SK-N-SH (cell line): ENCODE measurements at regions not wholly inside any gene's neighbourhood (a gene's known extent, or its start where the extent isn't known, plus 50 kb on each side); places are given as distances from the start of the nearest gene placed in this dataset.

Experiments
- CTCF ChIA-PET: fragments of 300-600, 350-600 bp; formaldehyde crosslinking; extraction: SDS; loops from one replicate; lab custom pipeline; 2021; lab: Yijun Ruan, JAX
- POLR2A ChIA-PET: fragments of 350-600 bp; sonication (Branson Sonifier 250); formaldehyde crosslinking; extraction: SDS; loops from one replicate; lab custom pipeline; 2020; ENCODE audit warnings: antibody characterized with exemption, inconsistent platforms; lab: Yijun Ruan, JAX
- DNase-seq: peaks from one replicate; pipeline ENCODE4 v3.0.0; 2012
- H2AFZ ChIP-seq: fragments of 200-600 bp; sonication (generic); 2 replicates; pipeline ENCODE4 v1.8.1; 2016; ENCODE audit warnings: antibody characterized with exemption, mild to moderate bottlenecking, low read depth
- H3F3A ChIP-seq: fragments of 200-600 bp; sonication (generic); replicated peaks from 2 replicates; pipeline ENCODE3; 2016; ENCODE audit warnings: antibody characterized with exemption, mild to moderate bottlenecking; ENCODE audit not compliant: insufficient read depth
- H3K27ac ChIP-seq, 2 experiments: fragments of 200-500 bp in 1 of 2; fragments of 200-600 bp in 1 of 2; sonication (Bioruptor generic) in 1 of 2; sonication (generic), shearing (Covaris generic) in 1 of 2; 2 replicates each; pipeline versions ENCODE4 v1.5.1 to v1.6.1; 2014 to 2016; ENCODE audit warnings: low read depth in 2 of 2, inconsistent platforms in 1 of 2, low read length in 1 of 2, mild to moderate bottlenecking in 1 of 2, mixed read lengths in 1 of 2
- H3K27me3 ChIP-seq: fragments of 200-600 bp; sonication (generic), shearing (Covaris generic); 2 replicates; pipeline ENCODE4 v1.6.1; 2016; ENCODE audit warnings: mixed run types; ENCODE audit not compliant: insufficient read depth
- H3K36me3 ChIP-seq, 2 experiments: fragments of 200-500 bp in 1 of 2; fragments of 200-600 bp in 1 of 2; sonication (Bioruptor generic) in 1 of 2; sonication (generic) in 1 of 2; replicated peaks in 1 of 2; 2 replicates each; pipeline versions ENCODE3 to v1.5.1; 2014 to 2016; ENCODE audit warnings: low read length in 1 of 2, mild to moderate bottlenecking in 1 of 2; ENCODE audit not compliant: insufficient read depth in 2 of 2, control insufficient read depth in 1 of 2
- H3K4me1 ChIP-seq, 2 experiments: fragments of 200-500 bp in 1 of 2; fragments of 200-600 bp in 1 of 2; sonication (Bioruptor generic) in 1 of 2; sonication (generic), shearing (Covaris generic) in 1 of 2; 2 replicates each; pipeline versions ENCODE4 v1.5.1 to v1.6.1; 2014 to 2016; ENCODE audit warnings: low read depth in 1 of 2, low read length in 1 of 2, mixed run types in 1 of 2; ENCODE audit not compliant: insufficient read depth in 2 of 2, control insufficient read depth in 1 of 2
- H3K4me2 ChIP-seq: fragments of 200-600 bp; sonication (generic), shearing (Covaris generic); 2 replicates; pipeline ENCODE4 v1.6.1; 2017; ENCODE audit warnings: mixed run types
- H3K4me3 ChIP-seq, 2 experiments: fragments of 200-500 bp in 1 of 2; fragments of 200-600 bp in 1 of 2; sonication (Bioruptor generic) in 1 of 2; sonication (generic), shearing (Covaris generic) in 1 of 2; 2 replicates each; pipeline versions ENCODE4 v1.5.1 to v1.8.1; 2014 to 2016; ENCODE audit warnings: low read depth in 2 of 2, inconsistent platforms in 1 of 2, low read length in 1 of 2, mild to moderate bottlenecking in 1 of 2, mixed read lengths in 1 of 2, moderate library complexity in 1 of 2
- H3K79me2 ChIP-seq: fragments of 200-600 bp; sonication (generic); 2 replicates; pipeline ENCODE4 v1.8.1; 2017; ENCODE audit warnings: mild to moderate bottlenecking; ENCODE audit not compliant: insufficient read depth
- H3K9ac ChIP-seq: fragments of 200-600 bp; sonication (generic); 2 replicates; pipeline ENCODE4 v1.6.1; 2017; ENCODE audit warnings: mixed run types
- H3K9me2 ChIP-seq: fragments of 200-600 bp; sonication (generic); 2 replicates; pipeline ENCODE4 v1.6.1; 2017; ENCODE audit warnings: mixed run types
- H3K9me3 ChIP-seq: fragments of 200-600 bp; sonication (generic); 2 replicates; pipeline ENCODE4 v1.6.1; 2017; ENCODE audit warnings: mixed run types, mild to moderate bottlenecking, moderate library complexity
- H4K20me1 ChIP-seq: fragments of 200-600 bp; sonication (generic); 2 replicates; pipeline ENCODE4 v1.6.1; 2017; ENCODE audit warnings: mild to moderate bottlenecking, mixed run types; ENCODE audit not compliant: insufficient read depth
- FOSL2 ChIP-seq: IDR thresholded peaks from 2 replicates; pipeline ENCODE4 v1.4.0; 2012; ENCODE audit warnings: low read depth, mild to moderate bottlenecking, moderate library complexity, borderline replicate concordance
- FOXJ3 ChIP-seq: sonication (generic); formaldehyde crosslinking; IDR thresholded peaks from 2 replicates; pipeline ENCODE4 v1.5.1; 2020; ENCODE audit warnings: mild to moderate bottlenecking, missing genetic modification reagents
- FOXM1 ChIP-seq: IDR thresholded peaks from 2 replicates; pipeline ENCODE4 v1.4.0; 2012; ENCODE audit warnings: low read depth, mild to moderate bottlenecking
- MEF2A ChIP-seq: IDR thresholded peaks from 2 replicates; pipeline ENCODE4 v1.4.0; 2012; ENCODE audit warnings: low read depth, borderline replicate concordance
- MXI1 ChIP-seq: IDR thresholded peaks from 2 replicates; pipeline ENCODE4 v1.6.1; 2012; ENCODE audit warnings: mild to moderate bottlenecking, low read depth, low read length, improper control_type of control experiment
- SIN3A ChIP-seq: IDR thresholded peaks from 2 replicates; pipeline ENCODE4 v1.6.1; 2012; ENCODE audit warnings: low read depth, mild to moderate bottlenecking, low read length, moderate library complexity, borderline replicate concordance
- WGBS: methylation state at CpG from one replicate; pipeline ENCODE4 v1.1.6; 2017; ENCODE audit warnings: low lambda C conversion rate; 5-methylcytosine and 5-hydroxymethylcytosine counted together
- TF ChIP-seq, protein P1 (sequence below): fragments of 150-350 bp; IDR thresholded peaks from 2 replicates; pipeline ENCODE4 v1.6.1; 2017; ENCODE audit warnings: antibody characterized with exemption, low read length, low read depth, borderline replicate concordance
- TF ChIP-seq, protein P2 (sequence below): fragments of 200-600 bp; sonication (generic); IDR thresholded peaks from 2 replicates; pipeline ENCODE4 v1.6.1; 2017; ENCODE audit warnings: antibody characterized with exemption, mild to moderate bottlenecking, moderate library complexity
- TF ChIP-seq, protein P3 (sequence below): IDR thresholded peaks from 2 replicates; pipeline ENCODE4 v1.6.1; 2012; ENCODE audit warnings: mild to moderate bottlenecking, low read depth, low read length, moderate library complexity

DNA sequence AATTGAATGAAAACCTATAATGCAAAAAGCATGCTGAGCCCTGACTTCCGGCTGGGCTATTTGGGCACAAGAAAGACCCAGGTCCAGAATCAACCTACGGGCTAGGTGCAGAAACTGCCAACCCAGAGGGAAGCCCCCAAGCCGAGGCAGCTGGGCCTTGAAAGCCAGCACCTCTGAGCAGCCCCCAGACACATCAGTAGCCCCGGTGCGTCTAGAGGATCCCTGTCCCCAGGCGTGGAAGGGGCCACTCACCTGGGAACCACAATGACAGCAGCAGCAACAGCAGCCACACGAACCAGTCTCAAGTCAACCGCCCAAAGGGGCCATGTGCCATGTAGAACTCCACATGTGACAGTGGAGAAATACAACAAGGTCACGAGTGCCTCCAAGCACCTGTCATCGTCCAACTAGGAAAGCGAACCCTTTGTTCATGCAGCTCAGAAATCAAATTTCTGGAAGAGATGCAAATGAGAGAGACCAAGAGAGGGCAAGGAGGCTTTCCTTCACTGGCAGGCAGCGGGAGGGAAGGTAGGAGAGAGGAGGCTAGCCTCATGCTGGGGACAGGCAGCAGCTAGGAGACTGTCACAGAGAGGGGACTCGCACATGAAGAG, 57.5 kb upstream of the CHST15 start:
- no peak overlapping the region for H2AFZ ChIP-seq
- no peak overlapping the region for H3K4me3 ChIP-seq
- no peak for DNase-seq
- H4K20me1 ChIP-seq = no peaks in the 10 kb centered on the region
- WGBS = 59% methylated on average over 10 of the region's 13 CpGs
- H3K36me3 ChIP-seq = no peaks in the 10 kb centered on the region
- CTCF ChIA-PET = interaction anchor here (1.5 kb wide), 1 partner anchor 42 kb away, joined by 3 read pairs; no protein-coding TSS in a partner anchor
- no peaks in the 10 kb centered on the region for H3K27me3 ChIP-seq
- no peaks in the 10 kb centered on the region for H3K79me2 ChIP-seq
- no peaks in the 10 kb centered on the region; a peak in 1 of 4 replicates for H3K4me1 ChIP-seq
- H3K27ac ChIP-seq = no peak overlapping the region
- H3K4me2 ChIP-seq = no peak overlapping the region
- no peaks in the 10 kb centered on the region for H3K9me3 ChIP-seq
- no peaks in the 10 kb centered on the region for H3K9me2 ChIP-seq
- H3F3A ChIP-seq = no peaks in the 10 kb centered on the region
- TF ChIP-seq FOXM1 = no peak
- TF ChIP-seq, protein P1, sequence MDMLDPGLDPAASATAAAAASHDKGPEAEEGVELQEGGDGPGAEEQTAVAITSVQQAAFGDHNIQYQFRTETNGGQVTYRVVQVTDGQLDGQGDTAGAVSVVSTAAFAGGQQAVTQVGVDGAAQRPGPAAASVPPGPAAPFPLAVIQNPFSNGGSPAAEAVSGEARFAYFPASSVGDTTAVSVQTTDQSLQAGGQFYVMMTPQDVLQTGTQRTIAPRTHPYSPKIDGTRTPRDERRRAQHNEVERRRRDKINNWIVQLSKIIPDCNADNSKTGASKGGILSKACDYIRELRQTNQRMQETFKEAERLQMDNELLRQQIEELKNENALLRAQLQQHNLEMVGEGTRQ = no peak
- TF ChIP-seq MXI1 = no peak
- no peak for TF ChIP-seq FOSL2
- TF ChIP-seq, protein P2, sequence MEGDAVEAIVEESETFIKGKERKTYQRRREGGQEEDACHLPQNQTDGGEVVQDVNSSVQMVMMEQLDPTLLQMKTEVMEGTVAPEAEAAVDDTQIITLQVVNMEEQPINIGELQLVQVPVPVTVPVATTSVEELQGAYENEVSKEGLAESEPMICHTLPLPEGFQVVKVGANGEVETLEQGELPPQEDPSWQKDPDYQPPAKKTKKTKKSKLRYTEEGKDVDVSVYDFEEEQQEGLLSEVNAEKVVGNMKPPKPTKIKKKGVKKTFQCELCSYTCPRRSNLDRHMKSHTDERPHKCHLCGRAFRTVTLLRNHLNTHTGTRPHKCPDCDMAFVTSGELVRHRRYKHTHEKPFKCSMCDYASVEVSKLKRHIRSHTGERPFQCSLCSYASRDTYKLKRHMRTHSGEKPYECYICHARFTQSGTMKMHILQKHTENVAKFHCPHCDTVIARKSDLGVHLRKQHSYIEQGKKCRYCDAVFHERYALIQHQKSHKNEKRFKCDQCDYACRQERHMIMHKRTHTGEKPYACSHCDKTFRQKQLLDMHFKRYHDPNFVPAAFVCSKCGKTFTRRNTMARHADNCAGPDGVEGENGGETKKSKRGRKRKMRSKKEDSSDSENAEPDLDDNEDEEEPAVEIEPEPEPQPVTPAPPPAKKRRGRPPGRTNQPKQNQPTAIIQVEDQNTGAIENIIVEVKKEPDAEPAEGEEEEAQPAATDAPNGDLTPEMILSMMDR = no peak
- TF ChIP-seq, protein P3, sequence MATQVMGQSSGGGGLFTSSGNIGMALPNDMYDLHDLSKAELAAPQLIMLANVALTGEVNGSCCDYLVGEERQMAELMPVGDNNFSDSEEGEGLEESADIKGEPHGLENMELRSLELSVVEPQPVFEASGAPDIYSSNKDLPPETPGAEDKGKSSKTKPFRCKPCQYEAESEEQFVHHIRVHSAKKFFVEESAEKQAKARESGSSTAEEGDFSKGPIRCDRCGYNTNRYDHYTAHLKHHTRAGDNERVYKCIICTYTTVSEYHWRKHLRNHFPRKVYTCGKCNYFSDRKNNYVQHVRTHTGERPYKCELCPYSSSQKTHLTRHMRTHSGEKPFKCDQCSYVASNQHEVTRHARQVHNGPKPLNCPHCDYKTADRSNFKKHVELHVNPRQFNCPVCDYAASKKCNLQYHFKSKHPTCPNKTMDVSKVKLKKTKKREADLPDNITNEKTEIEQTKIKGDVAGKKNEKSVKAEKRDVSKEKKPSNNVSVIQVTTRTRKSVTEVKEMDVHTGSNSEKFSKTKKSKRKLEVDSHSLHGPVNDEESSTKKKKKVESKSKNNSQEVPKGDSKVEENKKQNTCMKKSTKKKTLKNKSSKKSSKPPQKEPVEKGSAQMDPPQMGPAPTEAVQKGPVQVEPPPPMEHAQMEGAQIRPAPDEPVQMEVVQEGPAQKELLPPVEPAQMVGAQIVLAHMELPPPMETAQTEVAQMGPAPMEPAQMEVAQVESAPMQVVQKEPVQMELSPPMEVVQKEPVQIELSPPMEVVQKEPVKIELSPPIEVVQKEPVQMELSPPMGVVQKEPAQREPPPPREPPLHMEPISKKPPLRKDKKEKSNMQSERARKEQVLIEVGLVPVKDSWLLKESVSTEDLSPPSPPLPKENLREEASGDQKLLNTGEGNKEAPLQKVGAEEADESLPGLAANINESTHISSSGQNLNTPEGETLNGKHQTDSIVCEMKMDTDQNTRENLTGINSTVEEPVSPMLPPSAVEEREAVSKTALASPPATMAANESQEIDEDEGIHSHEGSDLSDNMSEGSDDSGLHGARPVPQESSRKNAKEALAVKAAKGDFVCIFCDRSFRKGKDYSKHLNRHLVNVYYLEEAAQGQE = no peak
- TF ChIP-seq MEF2A = no peak
- TF ChIP-seq SIN3A = no peak
- no peak for TF ChIP-seq FOXJ3
- H3K9ac ChIP-seq = no peak overlapping the region
- POLR2A ChIA-PET = no interaction called here
